HG03196 (cell line): ENCODE measurements at regions not wholly inside any gene's neighbourhood (a gene's known extent, or its start where the extent isn't known, plus 50 kb on each side); places are given as distances from the start of the nearest gene placed in this dataset.
"Not testable (repeated sequence)": the region's sequence is repeated elsewhere in the genome, so short reads cannot be mapped to it uniquely, and the experiment has no call there.

Experiments used
- ATAC-seq: cut with Tn5 transposase; IDR thresholded peaks from one replicate; pipeline ENCODE4 v1.9.1; 2021; ENCODE audit not compliant: unreplicated experiment

- ATAC-seq = no peak
Measured at GRCh38 chr11:57871231-57871630, 109.6 kb downstream of the CTNND1 start.

GRCh38 chr11:57873196-57873911 is 111.8 kb downstream of the CTNND1 start:
- ATAC-seq = no peak

- ATAC-seq = no peak
Measured at GRCh38 chr11:57874981-57875380, 113.4 kb downstream of the CTNND1 start.

- no peak for ATAC-seq
Measured at GRCh38 chr11:57881647-57882046, 120.0 kb downstream of the CTNND1 start.

- ATAC-seq = no peak
Measured at GRCh38 chr11:57883630-57884029, 122.0 kb downstream of the CTNND1 start.

- ATAC-seq = no peak
Measured at GRCh38 chr11:57885298-57886050, 123.9 kb downstream of the CTNND1 start.

GRCh38 chr11:57888386-57888785 is 126.8 kb downstream of the CTNND1 start:
- ATAC-seq = no peak

- no peak for ATAC-seq
Measured at GRCh38 chr11:57890521-57890920, 128.9 kb downstream of the CTNND1 start.

- not testable (repeated sequence) for ATAC-seq
Measured at GRCh38 chr11:57893200-57893599, 130.5 kb upstream of the OR9Q1 start.

- no peak for ATAC-seq
Measured at GRCh38 chr11:57896361-57897145, 127.1 kb upstream of the OR9Q1 start.

- ATAC-seq = no peak
Measured at GRCh38 chr11:57899378-57899777, 124.3 kb upstream of the OR9Q1 start.

GRCh38 chr11:57900320-57900719 is 123.4 kb upstream of the OR9Q1 start:
- no peak for ATAC-seq

GRCh38 chr11:57901278-57901677 is 122.4 kb upstream of the OR9Q1 start:
- ATAC-seq = no peak

- no peak for ATAC-seq
Measured at GRCh38 chr11:57901756-57902155, 121.9 kb upstream of the OR9Q1 start.

GRCh38 chr11:57903011-57903410 is 120.7 kb upstream of the OR9Q1 start:
- no peak for ATAC-seq

- peak; percentile 98 for ATAC-seq
Measured at GRCh38 chr11:57903441-57904123, 120.1 kb upstream of the OR9Q1 start.

- ATAC-seq = no peak
Measured at GRCh38 chr11:57904376-57904775, 119.3 kb upstream of the OR9Q1 start.

- ATAC-seq = no peak
Measured at GRCh38 chr11:57905439-57905838, 118.2 kb upstream of the OR9Q1 start.

GRCh38 chr11:57908399-57908798 is 115.3 kb upstream of the OR9Q1 start:
- ATAC-seq = not testable (repeated sequence)

GRCh38 chr11:57911522-57911921 is 112.2 kb upstream of the OR9Q1 start:
- not testable (repeated sequence) for ATAC-seq
